Vagina (tissue), 2 donors: ENCODE measurements at regions not wholly inside any gene's neighbourhood (a gene's known extent, or its start where the extent isn't known, plus 50 kb on each side); places are given as distances from the start of the nearest gene placed in this dataset.
A peak's percentile ranks its signal among the peaks of the same experiment; 100 is the strongest.

Source experiments
- DNase-seq, 2 donors: peaks; one replicate each; pipeline ENCODE4 v3.0.0-alpha.2; 2017; ENCODE audit errors: extremely low spot score in 2 of 2
- H3K27ac ChIP-seq: fragments of 200-600 bp; sonication (generic); one replicate; pipeline ENCODE4 v1.5.1; 2019
- H3K27me3 ChIP-seq: fragments of 200-600 bp; sonication (generic); one replicate; pipeline ENCODE4 v1.5.1; 2019
- H3K36me3 ChIP-seq, 2 donors: fragments of 200-600 bp; sonication (generic); one replicate each; pipeline ENCODE4 v1.5.1; 2017 to 2019
- H3K4me1 ChIP-seq: fragments of 200-600 bp; sonication (generic); one replicate; pipeline ENCODE4 v1.5.1; 2019
- H3K4me3 ChIP-seq, 2 donors: fragments of 200-600 bp; sonication (generic); 1 replicate in 1 of 2; 2 replicates in 1 of 2; pipeline ENCODE4 v1.5.1; 2016 to 2019
- H3K9me3 ChIP-seq: fragments of 200-600 bp; sonication (generic); one replicate; pipeline ENCODE4 v1.5.1; 2019
- POLR2A ChIP-seq, 2 donors: fragments of 450-650 bp; IDR thresholded peaks; one replicate each; pipeline ENCODE4 v1.6.1; 2017; ENCODE audit warnings: antibody characterized with exemption in 2 of 2, mild to moderate bottlenecking in 2 of 2, moderate library complexity in 2 of 2
- POLR2AphosphoS5 ChIP-seq, 2 donors: sonication (generic); formaldehyde crosslinking; IDR thresholded peaks; one replicate each; pipeline ENCODE4 v1.9.0; 2017; ENCODE audit warnings: antibody characterized with exemption in 2 of 2, mild to moderate bottlenecking in 2 of 2, low read depth in 1 of 2; ENCODE audit not compliant: insufficient read depth in 1 of 2
- intact Hi-C: fragments of 100-400 bp; cut with DNase I; formaldehyde crosslinking; loops from one replicate; pipeline ENCODE4 v1.15.1; 2023
- TF ChIP-seq, protein P1 (sequence below), 3 experiments: fragments of 450-650 bp in 2 of 3; fragments of 200-600 bp in 1 of 3; sonication (generic) in 1 of 3; IDR thresholded peaks; one replicate each; pipeline ENCODE4 v1.5.1; 2017 to 2019; ENCODE audit warnings: antibody characterized with exemption in 3 of 3, mild to moderate bottlenecking in 2 of 3, moderate library complexity in 2 of 3

DNA sequence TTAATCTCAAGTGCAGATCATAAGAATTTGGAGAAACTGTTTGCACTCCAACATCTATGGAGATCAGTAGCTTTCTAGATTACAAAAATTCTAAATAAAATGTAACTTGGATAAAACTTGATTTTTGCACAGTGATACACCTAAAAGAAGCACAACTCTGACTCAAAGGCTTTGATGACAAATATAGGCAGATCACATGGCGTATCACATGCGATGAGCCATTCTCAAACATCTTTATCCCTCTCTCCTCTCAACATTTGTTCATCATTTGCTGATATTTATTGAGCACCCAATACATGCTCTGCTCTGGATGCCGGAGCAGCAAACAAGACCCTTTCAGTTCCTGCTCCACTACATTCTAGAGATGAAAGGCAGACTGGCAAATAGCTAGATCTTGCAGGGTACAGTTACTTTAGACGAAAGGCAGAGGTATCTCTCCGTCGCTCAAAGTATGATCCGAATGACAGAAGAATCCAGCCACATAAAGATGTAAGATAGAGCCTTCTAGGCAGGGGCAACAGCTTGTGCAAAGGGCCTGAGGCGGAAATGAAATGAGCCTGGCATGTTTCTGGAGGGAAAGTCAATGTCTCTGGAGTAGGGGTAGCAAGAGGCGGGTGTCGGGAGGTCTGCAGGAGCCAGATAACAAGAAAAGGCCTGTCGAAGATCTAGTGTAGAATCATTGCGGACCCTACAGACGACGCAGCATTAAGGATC lies 145.8 kb upstream of the ERRFI1 start:
- H3K4me1 ChIP-seq: peaks cover 32% of the 10 kb centered on the region
- no peaks in the 10 kb centered on the region for H3K27me3 ChIP-seq
- TF ChIP-seq, protein P1, sequence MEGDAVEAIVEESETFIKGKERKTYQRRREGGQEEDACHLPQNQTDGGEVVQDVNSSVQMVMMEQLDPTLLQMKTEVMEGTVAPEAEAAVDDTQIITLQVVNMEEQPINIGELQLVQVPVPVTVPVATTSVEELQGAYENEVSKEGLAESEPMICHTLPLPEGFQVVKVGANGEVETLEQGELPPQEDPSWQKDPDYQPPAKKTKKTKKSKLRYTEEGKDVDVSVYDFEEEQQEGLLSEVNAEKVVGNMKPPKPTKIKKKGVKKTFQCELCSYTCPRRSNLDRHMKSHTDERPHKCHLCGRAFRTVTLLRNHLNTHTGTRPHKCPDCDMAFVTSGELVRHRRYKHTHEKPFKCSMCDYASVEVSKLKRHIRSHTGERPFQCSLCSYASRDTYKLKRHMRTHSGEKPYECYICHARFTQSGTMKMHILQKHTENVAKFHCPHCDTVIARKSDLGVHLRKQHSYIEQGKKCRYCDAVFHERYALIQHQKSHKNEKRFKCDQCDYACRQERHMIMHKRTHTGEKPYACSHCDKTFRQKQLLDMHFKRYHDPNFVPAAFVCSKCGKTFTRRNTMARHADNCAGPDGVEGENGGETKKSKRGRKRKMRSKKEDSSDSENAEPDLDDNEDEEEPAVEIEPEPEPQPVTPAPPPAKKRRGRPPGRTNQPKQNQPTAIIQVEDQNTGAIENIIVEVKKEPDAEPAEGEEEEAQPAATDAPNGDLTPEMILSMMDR (IDR thresholded peaks at IDR 0.05): no peak
- TF ChIP-seq POLR2A (IDR thresholded peaks at IDR 0.05) (no peak), POLR2AphosphoS5 (IDR thresholded peaks at IDR 0.05; ENCODE audit: insufficient read depth in 1 of 2, low read depth in 1 of 2) (no peak)
- intact Hi-C loops: no loop called here
- no peak overlapping the region for H3K4me3 ChIP-seq
- no peaks in the 10 kb centered on the region for H3K9me3 ChIP-seq
- DNase-seq: no peak
- no peaks in the 10 kb centered on the region for H3K36me3 ChIP-seq
- no peak overlapping the region for H3K27ac ChIP-seq

DNA sequence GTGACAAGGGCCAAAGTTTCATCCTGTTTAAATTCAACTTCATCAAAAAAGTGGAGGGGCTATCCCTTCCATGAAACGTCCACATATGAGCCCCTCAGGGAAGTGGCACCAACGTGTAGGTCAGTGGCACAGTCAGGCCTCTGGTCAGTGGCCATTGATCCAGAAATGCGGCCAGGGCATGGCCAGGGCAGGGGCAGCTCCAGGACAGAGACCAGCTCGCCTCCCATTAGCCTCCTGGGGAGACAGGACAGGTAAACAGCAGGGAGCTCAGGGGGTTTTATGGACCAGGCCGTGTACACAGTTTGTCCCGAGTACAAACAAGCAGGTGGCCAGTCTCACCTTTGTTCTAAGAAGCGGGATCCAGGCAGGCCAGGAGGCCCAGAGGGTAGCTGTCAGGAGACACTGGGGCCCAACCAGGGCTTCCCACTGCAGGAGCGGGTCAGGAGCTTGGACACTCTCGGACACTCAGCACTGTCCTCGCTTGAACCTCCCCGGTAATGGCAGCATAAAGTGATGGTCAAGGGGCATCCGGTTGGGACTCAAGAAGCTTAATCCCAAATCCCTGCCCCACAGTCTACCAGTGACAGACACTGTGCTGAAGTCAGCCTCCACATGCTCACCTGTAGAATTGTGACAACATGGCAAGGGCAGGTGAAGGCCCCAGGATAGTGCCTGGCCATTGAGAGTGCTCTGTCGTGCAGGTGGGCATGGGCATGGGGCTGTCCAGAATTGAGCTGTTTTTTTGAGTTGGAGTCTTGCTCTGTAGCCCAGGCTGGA lies 144.1 kb upstream of the ERRFI1 start:
- H3K4me1 ChIP-seq: peaks cover 32% of the 10 kb centered on the region
- DNase-seq: no peak
- no peak for TF ChIP-seq POLR2A (IDR thresholded peaks at IDR 0.05)
- TF ChIP-seq, protein P1 (IDR thresholded peaks at IDR 0.05): no peak
- no peak for TF ChIP-seq POLR2AphosphoS5 (IDR thresholded peaks at IDR 0.05; ENCODE audit: insufficient read depth in 1 of 2, low read depth in 1 of 2)
- H3K36me3 ChIP-seq: no peaks in the 10 kb centered on the region
- H3K9me3 ChIP-seq: no peaks in the 10 kb centered on the region
- H3K4me3 ChIP-seq: no peak overlapping the region
- no peaks in the 10 kb centered on the region for H3K27me3 ChIP-seq
- peak overlapping the region; percentile 77 for H3K27ac ChIP-seq
- intact Hi-C loops: no loop called here

DNA sequence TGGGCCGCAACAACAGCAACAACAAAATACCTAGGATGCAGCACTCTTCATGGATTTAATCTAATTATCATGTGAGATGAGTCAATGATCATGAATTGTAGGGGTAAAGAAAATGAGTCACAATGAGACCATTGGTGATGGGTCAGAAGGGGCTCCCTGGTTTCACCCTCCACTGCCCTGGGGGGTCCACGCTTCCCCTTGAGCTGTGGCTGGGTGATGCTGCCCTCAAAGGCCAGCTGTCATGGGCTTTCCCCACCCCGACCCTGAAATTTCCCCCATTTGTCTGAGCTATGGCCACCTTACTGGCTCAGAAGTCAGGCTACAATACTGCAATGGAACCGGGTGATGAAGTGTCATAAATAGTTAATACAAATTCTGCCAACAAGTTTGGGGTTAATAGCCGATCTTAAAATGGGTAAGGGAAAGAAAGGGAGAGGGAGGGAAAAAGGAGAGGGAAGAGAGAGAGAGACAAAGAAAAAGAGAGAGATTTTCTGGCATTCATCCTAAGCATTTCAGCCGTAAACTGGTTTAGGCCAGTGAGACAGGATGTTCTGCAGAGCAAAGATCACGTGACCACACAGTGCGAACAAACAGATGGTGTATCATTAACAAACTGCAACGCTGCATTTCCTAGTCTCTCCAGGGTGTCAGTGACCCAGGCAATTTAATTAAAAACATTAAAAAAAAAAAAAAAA lies 143.4 kb upstream of the ERRFI1 start:
- TF ChIP-seq, protein P1 (IDR thresholded peaks at IDR 0.05): no peak
- TF ChIP-seq POLR2AphosphoS5 (IDR thresholded peaks at IDR 0.05; ENCODE audit: insufficient read depth in 1 of 2, low read depth in 1 of 2) (peak; percentile 51 to 99), POLR2A (IDR thresholded peaks at IDR 0.05) (peak in 1 of 2 donors; percentile 2)
- no peak for DNase-seq
- intact Hi-C loops: no loop called here
- no peak overlapping the region for H3K4me3 ChIP-seq
- no peaks in the 10 kb centered on the region for H3K9me3 ChIP-seq
- no peaks in the 10 kb centered on the region for H3K36me3 ChIP-seq
- no peaks in the 10 kb centered on the region for H3K27me3 ChIP-seq
- peak overlapping the region; percentile 86 for H3K27ac ChIP-seq
- peaks cover 26% of the 10 kb centered on the region for H3K4me1 ChIP-seq

DNA sequence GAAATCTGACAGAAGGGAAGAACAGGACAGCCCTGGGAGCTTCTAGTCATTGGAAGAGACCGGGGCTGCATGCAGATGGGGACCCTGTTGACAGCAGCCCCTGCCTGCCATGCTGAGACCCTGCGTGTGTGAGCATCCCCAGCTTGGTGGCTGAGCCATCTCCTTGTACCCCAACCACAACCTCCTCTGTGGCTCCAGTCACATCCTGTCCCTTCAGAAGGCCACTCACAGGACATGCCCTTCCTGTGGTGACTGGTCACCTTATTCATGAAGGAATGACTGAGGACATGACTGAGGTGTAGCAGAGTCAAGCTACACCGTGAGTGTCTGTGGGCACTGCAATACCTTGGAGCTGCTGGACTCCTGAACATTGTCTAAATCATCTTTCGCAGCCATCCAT lies 141.8 kb upstream of the ERRFI1 start:
- intact Hi-C loops: no loop called here

DNA sequence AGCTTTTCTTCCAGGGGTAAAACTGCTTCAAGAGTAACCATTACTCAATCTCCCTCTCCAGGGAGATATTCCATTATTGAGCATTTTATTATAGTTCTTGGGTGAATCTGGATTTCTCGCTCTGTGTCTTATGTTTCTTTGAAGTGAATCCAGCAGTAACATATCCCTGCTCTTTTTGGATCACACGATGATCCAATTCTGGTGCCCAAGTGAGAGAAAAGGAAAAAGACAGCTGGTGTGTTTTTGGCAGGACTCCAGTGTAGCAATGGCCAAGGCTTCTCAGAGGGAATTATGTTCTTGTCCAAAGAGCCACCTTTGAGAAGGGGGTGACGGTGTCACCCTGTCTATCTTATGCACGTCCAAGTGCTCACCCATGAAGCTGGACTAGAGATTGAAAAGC lies 140.3 kb upstream of the ERRFI1 start:
- no peak overlapping the region for H3K27ac ChIP-seq
- TF ChIP-seq, protein P1 (IDR thresholded peaks at IDR 0.05): no peak
- no peak for DNase-seq
- H3K4me1 ChIP-seq: peaks cover 21% of the 10 kb centered on the region
- H3K27me3 ChIP-seq: no peaks in the 10 kb centered on the region
- H3K9me3 ChIP-seq: no peaks in the 10 kb centered on the region
- H3K4me3 ChIP-seq: no peak overlapping the region
- intact Hi-C loops: no loop called here
- H3K36me3 ChIP-seq: no peaks in the 10 kb centered on the region

More for the DNA sequence above, 141.8 kb upstream of the ERRFI1 start:
- TF ChIP-seq POLR2A (IDR thresholded peaks at IDR 0.05): no peak
- H3K4me3 ChIP-seq: no peak overlapping the region
- no peaks in the 10 kb centered on the region for H3K9me3 ChIP-seq
- peaks cover 21% of the 10 kb centered on the region for H3K4me1 ChIP-seq
- DNase-seq: no peak
- no peaks in the 10 kb centered on the region for H3K27me3 ChIP-seq
- H3K36me3 ChIP-seq: no peaks in the 10 kb centered on the region
- no peak overlapping the region for H3K27ac ChIP-seq
